ENCODE measurements at regions not wholly inside any gene's neighbourhood (a gene's known extent, or its start where the extent isn't known, plus 50 kb on each side); places are given as distances from the start of the nearest gene placed in this dataset.

GRCh38 chr11:29713831-29714320 is 303.0 kb downstream of the KCNA4 start:
- no peak for TF ChIP-seq CTCF (IDR thresholded peaks at IDR 0.05 in 2 of 3, conservative IDR thresholded peaks at IDR 0.05 in 1 of 3; ENCODE audit: borderline replicate concordance in 1 of 3, insufficient read depth in 1 of 3, low read depth in 2 of 3, low read length in 2 of 3)
- TF ChIP-seq POLR2A (IDR thresholded peaks at IDR 0.05; ENCODE audit: borderline replicate concordance, extremely low read depth, insufficient read depth, insufficient read length): no peak
- TF ChIP-seq ZBTB33 (IDR thresholded peaks at IDR 0.05; ENCODE audit: extremely low read depth, insufficient replicate concordance, low read length): no peak
- TF ChIP-seq, protein P1, sequence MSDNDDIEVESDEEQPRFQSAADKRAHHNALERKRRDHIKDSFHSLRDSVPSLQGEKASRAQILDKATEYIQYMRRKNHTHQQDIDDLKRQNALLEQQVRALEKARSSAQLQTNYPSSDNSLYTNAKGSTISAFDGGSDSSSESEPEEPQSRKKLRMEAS (IDR thresholded peaks at IDR 0.05): no peak
- TF ChIP-seq EZH2 (IDR thresholded peaks at IDR 0.05): no peak
